CD4-positive, alpha-beta memory T cell (primary cell): ENCODE measurements at regions not wholly inside any gene's neighbourhood (a gene's known extent, or its start where the extent isn't known, plus 50 kb on each side); places are given as distances from the start of the nearest gene placed in this dataset.

Experiments
- CTCF ChIA-PET: fragments of 350-600 bp; sonication (Branson Sonifier 250); formaldehyde crosslinking; loops from one replicate; lab custom pipeline; 2021; ENCODE audit warnings: inconsistent platforms; ENCODE audit not compliant: partially characterized antibody; lab: Charles Lee
- POLR2A ChIA-PET: fragments of 350-600 bp; sonication (Branson Sonifier 250); formaldehyde crosslinking; loops from one replicate; lab custom pipeline; 2021; ENCODE audit not compliant: partially characterized antibody; lab: Charles Lee
- DNase-seq, 5 donors: peaks; one replicate each; pipeline versions ENCODE4 v3.0.0 to v3.0.0-alpha.2; 2020 to 2022; ENCODE audit warnings: mixed read lengths in 1 of 5
- H3K27ac ChIP-seq: one replicate; pipeline ENCODE4 v1.7.0; 2013; ENCODE audit warnings: low read depth, low read length
- H3K27me3 ChIP-seq: 2 replicates; pipeline ENCODE4 v1.7.0; 2013; ENCODE audit warnings: mild to moderate bottlenecking, low read length, moderate library complexity; ENCODE audit not compliant: insufficient read depth
- H3K36me3 ChIP-seq: 2 replicates; pipeline ENCODE4 v1.7.0; 2013; ENCODE audit warnings: mild to moderate bottlenecking, low read length, moderate library complexity; ENCODE audit not compliant: insufficient read depth
- H3K4me1 ChIP-seq: 2 replicates; pipeline ENCODE4 v1.7.0; 2013; ENCODE audit warnings: mild to moderate bottlenecking, low read length, moderate library complexity; ENCODE audit not compliant: insufficient read depth
- H3K4me3 ChIP-seq, 2 donors: one replicate each; pipeline ENCODE4 v1.7.0; 2013; ENCODE audit warnings: low read length in 2 of 2, mild to moderate bottlenecking in 1 of 2
- H3K9me3 ChIP-seq, 2 donors: one replicate each; pipeline ENCODE4 v1.7.0; 2013; ENCODE audit warnings: low read length in 2 of 2, control low read depth in 1 of 2; ENCODE audit not compliant: control insufficient read depth in 1 of 2
- H3K27ac Mint-ChIP-seq, 7 donors: one replicate each; pipeline ENCODE4 v1.8.0; 2020 to 2021; ENCODE audit warnings: mixed read lengths in 7 of 7, mild to moderate bottlenecking in 6 of 7, inconsistent platforms in 3 of 7, moderate library complexity in 3 of 7
- H3K27me3 Mint-ChIP-seq, 2 donors: one replicate each; pipeline ENCODE4 v1.8.0; 2020 to 2021; ENCODE audit warnings: mixed read lengths in 2 of 2
- H3K36me3 Mint-ChIP-seq, 2 donors: one replicate each; pipeline ENCODE4 v1.8.0; 2020 to 2021; ENCODE audit warnings: mixed read lengths in 2 of 2, inconsistent platforms in 1 of 2, mild to moderate bottlenecking in 1 of 2
- H3K4me1 Mint-ChIP-seq, 4 donors: one replicate each; pipeline ENCODE4 v1.8.0; 2020 to 2021; ENCODE audit warnings: mixed read lengths in 4 of 4, mild to moderate bottlenecking in 1 of 4
- H3K4me3 Mint-ChIP-seq, 8 donors: one replicate each; pipeline ENCODE4 v1.8.0; 2020 to 2021; ENCODE audit warnings: mixed read lengths in 8 of 8, mild to moderate bottlenecking in 7 of 8, moderate library complexity in 6 of 8, inconsistent platforms in 3 of 8
- H3K9me3 Mint-ChIP-seq, 8 donors: one replicate each; pipeline ENCODE4 v1.8.0; 2020 to 2021; ENCODE audit warnings: mixed read lengths in 8 of 8, mild to moderate bottlenecking in 5 of 8, inconsistent platforms in 3 of 8, moderate library complexity in 1 of 8
- intact Hi-C: fragments of 100-400 bp; cut with micrococcal nuclease; formaldehyde crosslinking; loops from one replicate; pipeline ENCODE4 v1.15.1; 2023

- H3K4me1 ChIP-seq, result peaks cover 3% of the 10 kb centered on the region
- Mint-ChIP-seq H3K4me3 (no peak overlapping the region), H3K4me1 (peaks cover under 1 to 3% (median 1%) of the 10 kb centered on the region in 4 donors), H3K27me3 (peaks cover 30 to 40% of the 10 kb centered on the region in 2 donors), H3K9me3 (peaks cover 0 to 3% (median 0%) of the 10 kb centered on the region in 8 donors), H3K27ac (no peak overlapping the region), H3K36me3 (no peaks in the 10 kb centered on the region)
- CTCF ChIA-PET, result no interaction called here
- no peaks in the 10 kb centered on the region for H3K36me3 ChIP-seq
- no peak overlapping the region for H3K27ac ChIP-seq
- no peak overlapping the region for H3K4me3 ChIP-seq
- intact Hi-C loops, result no loop called here
- H3K27me3 ChIP-seq, result peaks cover 6% of the 10 kb centered on the region
- no peaks in the 10 kb centered on the region for H3K9me3 ChIP-seq
- POLR2A ChIA-PET, result no interaction called here
- no peak for DNase-seq
These were observed 51.0 kb upstream of the ZNF532 start for GRCh38 chr18:58813561-58814225.

GRCh38 chr18:58814317-58814716 lies 50.4 kb upstream of the ZNF532 start:
- H3K27me3 ChIP-seq, result peaks cover 6% of the 10 kb centered on the region
- H3K27ac Mint-ChIP-seq, result no peak overlapping the region
- no peak overlapping the region for H3K27ac ChIP-seq
- H3K36me3 ChIP-seq, result no peaks in the 10 kb centered on the region
- H3K9me3 Mint-ChIP-seq, result peaks cover 0 to 3% (median 0%) of the 10 kb centered on the region in 8 donors
- ChIA-PET CTCF (no interaction called here), POLR2A (no interaction called here)
- H3K4me1 ChIP-seq, result peaks cover 9% of the 10 kb centered on the region
- H3K4me3 ChIP-seq, result no peak overlapping the region
- no peak overlapping the region for H3K4me3 Mint-ChIP-seq
- no peaks in the 10 kb centered on the region for H3K36me3 Mint-ChIP-seq
- H3K4me1 Mint-ChIP-seq, result peaks cover 7 to 10% (median 7%) of the 10 kb centered on the region in 4 donors
- intact Hi-C loops, result no loop called here
- H3K9me3 ChIP-seq, result no peaks in the 10 kb centered on the region
- H3K27me3 Mint-ChIP-seq, result peaks cover 30 to 46% of the 10 kb centered on the region in 2 donors
- DNase-seq, result no peak
